NAMALWA (cell line): ENCODE measurements at regions not wholly inside any gene's neighbourhood (a gene's known extent, or its start where the extent isn't known, plus 50 kb on each side); places are given as distances from the start of the nearest gene placed in this dataset.
A peak's percentile ranks its signal among the peaks of the same experiment; 100 is the strongest.

ENCODE experiments used
- DNase-seq: peaks from one replicate; pipeline ENCODE4 v3.0.0-alpha.2; 2015; ENCODE audit warnings: low spot score

- DNase-seq = peak; percentile 14
These were observed 164.7 kb upstream of the RGS18 start for GRCh38 chr1:191993549-191993948.

GRCh38 chr1:192002063-192002462 is 156.2 kb upstream of the RGS18 start:
- no peak for DNase-seq

- no peak for DNase-seq
These were observed 154.8 kb upstream of the RGS18 start for GRCh38 chr1:192003295-192004077.

GRCh38 chr1:192005976-192006375 is 152.3 kb upstream of the RGS18 start:
- DNase-seq = no peak

GRCh38 chr1:192008281-192008825 is 149.9 kb upstream of the RGS18 start:
- DNase-seq = no peak

- no peak for DNase-seq
These were observed 147.9 kb upstream of the RGS18 start for GRCh38 chr1:192010406-192010805.

GRCh38 chr1:192011525-192011924 is 146.7 kb upstream of the RGS18 start:
- no peak for DNase-seq

GRCh38 chr1:192022827-192023226 is 135.4 kb upstream of the RGS18 start:
- no peak for DNase-seq

- no peak for DNase-seq
These were observed 133.4 kb upstream of the RGS18 start for GRCh38 chr1:192024881-192025280.

- DNase-seq = no peak
These were observed 119.7 kb upstream of the RGS18 start for GRCh38 chr1:192038567-192038966.

GRCh38 chr1:192045131-192045530 is 113.1 kb upstream of the RGS18 start:
- DNase-seq = no peak

- DNase-seq = no peak
These were observed 104.7 kb upstream of the RGS18 start for GRCh38 chr1:192053531-192053971.

GRCh38 chr1:192057766-192058165 is 100.5 kb upstream of the RGS18 start:
- DNase-seq = no peak

- no peak for DNase-seq
These were observed 98.9 kb upstream of the RGS18 start for GRCh38 chr1:192059407-192059806.

- DNase-seq = no peak
These were observed 96.7 kb upstream of the RGS18 start for GRCh38 chr1:192061556-192061955.

- no peak for DNase-seq
These were observed 93.2 kb upstream of the RGS18 start for GRCh38 chr1:192065087-192065486.

- no peak for DNase-seq
These were observed 92.1 kb upstream of the RGS18 start for GRCh38 chr1:192066202-192066601.

- DNase-seq = no peak
These were observed 90.9 kb upstream of the RGS18 start for GRCh38 chr1:192067360-192067759.

GRCh38 chr1:192070213-192070612 is 88.0 kb upstream of the RGS18 start:
- no peak for DNase-seq

- DNase-seq = no peak
These were observed 77.6 kb upstream of the RGS18 start for GRCh38 chr1:192080684-192081083.

GRCh38 chr1:192081359-192081758 is 76.9 kb upstream of the RGS18 start:
- no peak for DNase-seq

GRCh38 chr1:192086644-192087043 is 71.6 kb upstream of the RGS18 start:
- DNase-seq = no peak

GRCh38 chr1:192087334-192087733 is 70.9 kb upstream of the RGS18 start:
- no peak for DNase-seq

GRCh38 chr1:192088496-192088895 is 69.8 kb upstream of the RGS18 start:
- no peak for DNase-seq
